Peyer's patch (tissue), 4 donors: ENCODE measurements at regions not wholly inside any gene's neighbourhood (a gene's known extent, or its start where the extent isn't known, plus 50 kb on each side); places are given as distances from the start of the nearest gene placed in this dataset.

Experiments
- CTCF ChIP-seq, 6 experiments: fragments of 450-650 bp in 4 of 6; fragments of 200-600 bp in 2 of 6; sonication (generic) in 1 of 6; IDR thresholded peaks; one replicate each; pipeline ENCODE4 v1.5.1; 2017 to 2019; ENCODE audit warnings: antibody characterized with exemption in 6 of 6, mild to moderate bottlenecking in 3 of 6, moderate library complexity in 1 of 6
- POLR2A ChIP-seq, 2 donors: fragments of 450-650 bp; IDR thresholded peaks; one replicate each; pipeline ENCODE4 v1.5.1; 2017; ENCODE audit warnings: antibody characterized with exemption in 2 of 2, mild to moderate bottlenecking in 2 of 2, moderate library complexity in 2 of 2

- TF ChIP-seq POLR2A (IDR thresholded peaks at IDR 0.05): no peak
- TF ChIP-seq CTCF (IDR thresholded peaks at IDR 0.05): no peak
Observed at GRCh38 chr9:88641456-88642240, 106.7 kb downstream of the NXNL2 start.
